ENCODE measurements at regions not wholly inside any gene's neighbourhood (a gene's known extent, or its start where the extent isn't known, plus 50 kb on each side); places are given as distances from the start of the nearest gene placed in this dataset.
"Not testable (repeated sequence)": the region's sequence is repeated elsewhere in the genome, so short reads cannot be mapped to it uniquely, and the experiment has no call there.

DNA sequence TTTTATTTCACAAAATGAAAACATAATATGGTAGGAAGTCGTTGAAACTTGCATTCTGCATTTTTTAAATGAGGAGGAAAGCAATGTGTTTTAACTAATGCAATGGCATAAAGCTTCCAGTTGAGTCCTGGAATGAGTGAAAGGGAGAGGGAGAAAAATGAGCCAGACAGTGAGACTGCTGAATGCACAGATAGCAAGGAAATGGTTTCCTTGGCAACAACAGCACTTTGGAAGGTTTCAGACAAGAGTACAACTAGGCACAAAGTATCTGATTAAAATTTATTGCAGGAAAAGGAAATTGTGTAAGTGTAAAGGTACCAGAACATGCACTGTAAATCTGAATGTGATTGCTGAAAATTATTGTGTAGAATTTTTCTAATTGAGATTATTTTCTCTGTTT lies 320.1 kb upstream of the KYNU start:
- Histone ChIP-seq H3K27ac (ENCODE audit: insufficient read depth, low read depth, low read length) (no peak overlapping the region), H3K79me2 (ENCODE audit: control insufficient read depth, insufficient read depth, low read length) (no peaks in the 10 kb centered on the region), H4K20me1 (replicated peaks; ENCODE audit: control insufficient read depth, extremely low read depth, insufficient read depth, low read length) (no peaks in the 10 kb centered on the region), H3K36me3 (ENCODE audit: control insufficient read depth in 2 of 2, extremely low read depth in 1 of 2, insufficient read depth in 2 of 2, low read length in 2 of 2) (no peaks in the 10 kb centered on the region), H3K4me3 (replicated peaks in 1 of 3; ENCODE audit: insufficient read depth in 1 of 3, low read depth in 1 of 3, low read length in 3 of 3) (no peak overlapping the region), H3K4me2 (ENCODE audit: insufficient read depth, low read length) (no peak overlapping the region), H3K9ac (replicated peaks; ENCODE audit: extremely low read depth, insufficient read depth, low read length) (no peak overlapping the region), H2AFZ (ENCODE audit: low read depth, low read length) (no peak overlapping the region), H3K9me3 (replicated peaks; ENCODE audit: control insufficient read depth, insufficient read depth, low read length) (no peaks in the 10 kb centered on the region), H3K9me1 (replicated peaks; ENCODE audit: control insufficient read depth, extremely low read depth, insufficient read depth, low read length) (no peaks in the 10 kb centered on the region), H3K4me1 (ENCODE audit: control insufficient read depth, extremely low read depth, insufficient read depth, low read length) (no peaks in the 10 kb centered on the region), H3K27me3 (ENCODE audit: control insufficient read depth in 2 of 2, insufficient read depth in 2 of 2, low read length in 2 of 2) (no peaks in the 10 kb centered on the region)
- dilution Hi-C loops (cut with MboI; ENCODE audit: extremely low pct_ligation_motif_present, low sequenced_read_pairs) (no loop called here), intact Hi-C loops (cut with micrococcal nuclease) (no loop called here)
- FAIRE-seq (no peak), DNase-seq (ENCODE audit: low read depth, low spot score) (no peak)
- BruUV-seq (replicated peaks): no TSS peak
- ChIA-PET CTCF (no interaction called here), POLR2A (no interaction called here)
- TF ChIP-seq, protein P1, sequence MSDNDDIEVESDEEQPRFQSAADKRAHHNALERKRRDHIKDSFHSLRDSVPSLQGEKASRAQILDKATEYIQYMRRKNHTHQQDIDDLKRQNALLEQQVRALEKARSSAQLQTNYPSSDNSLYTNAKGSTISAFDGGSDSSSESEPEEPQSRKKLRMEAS (IDR thresholded peaks at IDR 0.05; ENCODE audit: insufficient read depth, insufficient read length): no peak

DNA sequence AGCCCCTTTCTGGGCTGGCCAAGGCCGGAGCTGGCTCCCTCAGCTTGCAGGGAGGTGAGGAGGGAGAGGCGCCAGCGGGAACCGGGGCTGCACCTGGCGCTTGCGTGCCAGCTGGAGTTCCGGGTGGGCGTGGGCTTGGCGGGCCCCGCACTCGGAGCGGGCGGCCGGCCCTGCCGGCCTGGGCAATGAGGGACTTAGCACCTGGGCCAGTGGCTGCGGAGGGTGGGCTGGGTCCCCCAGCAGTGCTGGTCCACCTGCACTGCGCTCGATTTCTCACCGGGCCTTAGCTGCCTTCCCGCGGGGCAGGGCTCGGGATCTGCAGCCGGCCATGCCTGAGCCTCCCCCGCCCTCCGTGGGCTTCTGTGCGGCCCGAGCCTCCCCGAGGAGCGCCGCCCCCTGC lies 331.5 kb upstream of the KYNU start:
- H4K20me1 ChIP-seq (replicated peaks; ENCODE audit: control insufficient read depth, extremely low read depth, insufficient read depth, low read length); POLR2A ChIA-PET; H3K4me3 ChIP-seq (replicated peaks in 1 of 3; ENCODE audit: insufficient read depth in 1 of 3, low read depth in 1 of 3, low read length in 3 of 3); BruUV-seq (replicated peaks); H3K27ac ChIP-seq (ENCODE audit: insufficient read depth, low read depth, low read length); H3K4me1 ChIP-seq (ENCODE audit: control insufficient read depth, extremely low read depth, insufficient read depth, low read length); CTCF ChIA-PET; H3K79me2 ChIP-seq (ENCODE audit: control insufficient read depth, insufficient read depth, low read length); H3K9me3 ChIP-seq (replicated peaks; ENCODE audit: control insufficient read depth, insufficient read depth, low read length); dilution Hi-C loops (cut with MboI; ENCODE audit: extremely low pct_ligation_motif_present, low sequenced_read_pairs); H3K9ac ChIP-seq (replicated peaks; ENCODE audit: extremely low read depth, insufficient read depth, low read length); H3K4me2 ChIP-seq (ENCODE audit: insufficient read depth, low read length); intact Hi-C loops (cut with micrococcal nuclease); H2AFZ ChIP-seq (ENCODE audit: low read depth, low read length); DNase-seq (ENCODE audit: low read depth, low spot score); H3K36me3 ChIP-seq (ENCODE audit: control insufficient read depth in 2 of 2, extremely low read depth in 1 of 2, insufficient read depth in 2 of 2, low read length in 2 of 2); FAIRE-seq; H3K27me3 ChIP-seq (ENCODE audit: control insufficient read depth in 2 of 2, insufficient read depth in 2 of 2, low read length in 2 of 2); H3K9me1 ChIP-seq (replicated peaks; ENCODE audit: control insufficient read depth, extremely low read depth, insufficient read depth, low read length): not testable (repeated sequence)

DNA sequence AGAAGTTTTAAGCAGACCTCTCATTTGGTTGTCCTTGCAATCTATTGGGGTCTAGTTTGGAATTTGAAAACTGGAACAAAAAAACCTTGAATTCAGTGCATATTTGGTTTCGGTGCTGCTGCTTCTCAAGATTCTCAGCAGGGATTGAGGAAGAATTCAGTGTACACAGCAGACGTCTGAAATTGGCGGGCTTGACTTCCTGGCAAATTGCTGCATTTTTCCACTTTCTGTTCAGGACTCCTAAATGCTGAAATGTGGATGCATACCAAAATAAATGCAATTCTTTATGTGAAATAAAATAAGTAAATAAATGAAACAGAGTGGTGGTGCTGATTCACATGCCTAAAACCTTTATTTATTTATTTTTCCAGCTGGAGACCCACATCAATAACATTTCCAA lies 332.4 kb upstream of the KYNU start:
- H3K9ac ChIP-seq (replicated peaks; ENCODE audit: extremely low read depth, insufficient read depth, low read length): no peak overlapping the region
- no peak overlapping the region for H3K27ac ChIP-seq (ENCODE audit: insufficient read depth, low read depth, low read length)
- H3K4me1 ChIP-seq (ENCODE audit: control insufficient read depth, extremely low read depth, insufficient read depth, low read length): no peaks in the 10 kb centered on the region
- no peaks in the 10 kb centered on the region for H3K9me1 ChIP-seq (replicated peaks; ENCODE audit: control insufficient read depth, extremely low read depth, insufficient read depth, low read length)
- H4K20me1 ChIP-seq (replicated peaks; ENCODE audit: control insufficient read depth, extremely low read depth, insufficient read depth, low read length): no peaks in the 10 kb centered on the region
- dilution Hi-C loops (cut with MboI; ENCODE audit: extremely low pct_ligation_motif_present, low sequenced_read_pairs): no loop called here
- no peak overlapping the region for H3K4me2 ChIP-seq (ENCODE audit: insufficient read depth, low read length)
- ChIA-PET CTCF (no interaction called here), POLR2A (no interaction called here)
- DNase-seq (ENCODE audit: low read depth, low spot score): no peak
- no peaks in the 10 kb centered on the region for H3K36me3 ChIP-seq (ENCODE audit: control insufficient read depth in 2 of 2, extremely low read depth in 1 of 2, insufficient read depth in 2 of 2, low read length in 2 of 2)
- FAIRE-seq: no peak
- H2AFZ ChIP-seq (ENCODE audit: low read depth, low read length): no peak overlapping the region
- intact Hi-C loops (cut with micrococcal nuclease): no loop called here
- H3K27me3 ChIP-seq (ENCODE audit: control insufficient read depth in 2 of 2, insufficient read depth in 2 of 2, low read length in 2 of 2): no peaks in the 10 kb centered on the region
- no peak overlapping the region for H3K4me3 ChIP-seq (replicated peaks in 1 of 3; ENCODE audit: insufficient read depth in 1 of 3, low read depth in 1 of 3, low read length in 3 of 3)
- BruUV-seq (replicated peaks): no TSS peak
- no peaks in the 10 kb centered on the region for H3K9me3 ChIP-seq (replicated peaks; ENCODE audit: control insufficient read depth, insufficient read depth, low read length)
- no peaks in the 10 kb centered on the region for H3K79me2 ChIP-seq (ENCODE audit: control insufficient read depth, insufficient read depth, low read length)
- no peak for TF ChIP-seq POLR2A (IDR thresholded peaks at IDR 0.05; ENCODE audit: low read depth, low read length)
- TF ChIP-seq, protein P2, sequence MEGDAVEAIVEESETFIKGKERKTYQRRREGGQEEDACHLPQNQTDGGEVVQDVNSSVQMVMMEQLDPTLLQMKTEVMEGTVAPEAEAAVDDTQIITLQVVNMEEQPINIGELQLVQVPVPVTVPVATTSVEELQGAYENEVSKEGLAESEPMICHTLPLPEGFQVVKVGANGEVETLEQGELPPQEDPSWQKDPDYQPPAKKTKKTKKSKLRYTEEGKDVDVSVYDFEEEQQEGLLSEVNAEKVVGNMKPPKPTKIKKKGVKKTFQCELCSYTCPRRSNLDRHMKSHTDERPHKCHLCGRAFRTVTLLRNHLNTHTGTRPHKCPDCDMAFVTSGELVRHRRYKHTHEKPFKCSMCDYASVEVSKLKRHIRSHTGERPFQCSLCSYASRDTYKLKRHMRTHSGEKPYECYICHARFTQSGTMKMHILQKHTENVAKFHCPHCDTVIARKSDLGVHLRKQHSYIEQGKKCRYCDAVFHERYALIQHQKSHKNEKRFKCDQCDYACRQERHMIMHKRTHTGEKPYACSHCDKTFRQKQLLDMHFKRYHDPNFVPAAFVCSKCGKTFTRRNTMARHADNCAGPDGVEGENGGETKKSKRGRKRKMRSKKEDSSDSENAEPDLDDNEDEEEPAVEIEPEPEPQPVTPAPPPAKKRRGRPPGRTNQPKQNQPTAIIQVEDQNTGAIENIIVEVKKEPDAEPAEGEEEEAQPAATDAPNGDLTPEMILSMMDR (IDR thresholded peaks at IDR 0.05; ENCODE audit: extremely low read depth in 1 of 2, insufficient read depth in 1 of 2, low read depth in 1 of 2, low read length in 2 of 2): no peak
- TF ChIP-seq EZH2 (IDR thresholded peaks at IDR 0.05; ENCODE audit: borderline replicate concordance, low read depth, low read length, severe bottlenecking): no peak
- no peak for TF ChIP-seq MYC (IDR thresholded peaks at IDR 0.05; ENCODE audit: low read depth, low read length)
- TF ChIP-seq JUN (IDR thresholded peaks at IDR 0.05; ENCODE audit: borderline replicate concordance, insufficient read depth, insufficient read length, low read depth): no peak
- TF ChIP-seq, protein P1 (IDR thresholded peaks at IDR 0.05; ENCODE audit: insufficient read depth, insufficient read length): no peak
- no peak for TF ChIP-seq FOS (IDR thresholded peaks at IDR 0.05; ENCODE audit: borderline replicate concordance, insufficient read depth, low read length)
- no peak for TF ChIP-seq GATA2 (IDR thresholded peaks at IDR 0.05; ENCODE audit: insufficient read depth, insufficient read length, low read depth, low read length)
- no peak for TF ChIP-seq POLR2AphosphoS5 (IDR thresholded peaks at IDR 0.05; ENCODE audit: insufficient read depth, low read depth, low read length)

Data from endothelial cell of umbilical vein (primary cell).